GM12801 (cell line): ENCODE measurements at regions not wholly inside any gene's neighbourhood (a gene's known extent, or its start where the extent isn't known, plus 50 kb on each side); places are given as distances from the start of the nearest gene placed in this dataset.

Source experiments
- CTCF ChIP-seq: IDR thresholded peaks from one replicate; pipeline ENCODE4 v1.5.1; 2011; ENCODE audit warnings: control low read depth; ENCODE audit not compliant: insufficient read length; ENCODE audit errors: extremely low read depth

- TF ChIP-seq CTCF, result no peak
These were observed 152.4 kb downstream of the HLX start for GRCh38 chr1:221031458-221032203.

- TF ChIP-seq CTCF, result no peak
These were observed 153.0 kb downstream of the HLX start for GRCh38 chr1:221032204-221032585.

- TF ChIP-seq CTCF, result no peak
These were observed 153.5 kb downstream of the HLX start for GRCh38 chr1:221032637-221033280.

GRCh38 chr1:221035662-221036153 lies 156.5 kb downstream of the HLX start:
- no peak for TF ChIP-seq CTCF

GRCh38 chr1:221039616-221040015 lies 160.4 kb downstream of the HLX start:
- TF ChIP-seq CTCF, result no peak

- TF ChIP-seq CTCF, result no peak
These were observed 160.9 kb downstream of the HLX start for GRCh38 chr1:221040101-221040500.

- TF ChIP-seq CTCF, result no peak
These were observed 161.5 kb downstream of the HLX start for GRCh38 chr1:221040691-221041285.
